Stimulated activated CD8-positive, alpha-beta memory T cell treated with anti-CD3 and anti-CD28 coated beads, Interleukin-7, amount 100 ng/mL, for 4 hours (primary cell): ENCODE measurements at regions not wholly inside any gene's neighbourhood (a gene's known extent, or its start where the extent isn't known, plus 50 kb on each side); places are given as distances from the start of the nearest gene placed in this dataset.

Source experiments
- DNase-seq, 2 donors: peaks; one replicate each; pipeline ENCODE4 v3.0.0-alpha.2; 2020; ENCODE audit warnings: low read depth in 2 of 2

DNA sequence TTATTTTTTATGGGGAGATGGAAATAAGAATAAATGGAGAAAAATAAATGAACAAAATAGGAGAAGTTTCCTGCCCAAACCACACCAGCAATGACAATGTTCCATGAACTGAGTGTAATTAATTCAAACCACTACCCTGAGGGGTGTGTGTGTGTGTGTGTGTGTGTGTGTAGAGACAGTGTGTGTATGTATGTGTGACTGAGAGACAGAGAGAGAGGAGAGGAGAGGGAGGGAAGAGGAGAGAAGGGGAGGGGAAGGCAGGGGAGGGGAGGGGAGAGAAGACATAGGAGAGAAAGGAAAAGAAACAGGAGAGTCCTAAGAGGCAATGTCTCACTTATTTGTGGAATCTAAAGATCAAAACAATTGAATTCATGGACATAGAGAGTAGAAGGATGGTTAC, 65.0 kb upstream of the POU2AF1 start:
- no peak for DNase-seq

DNA sequence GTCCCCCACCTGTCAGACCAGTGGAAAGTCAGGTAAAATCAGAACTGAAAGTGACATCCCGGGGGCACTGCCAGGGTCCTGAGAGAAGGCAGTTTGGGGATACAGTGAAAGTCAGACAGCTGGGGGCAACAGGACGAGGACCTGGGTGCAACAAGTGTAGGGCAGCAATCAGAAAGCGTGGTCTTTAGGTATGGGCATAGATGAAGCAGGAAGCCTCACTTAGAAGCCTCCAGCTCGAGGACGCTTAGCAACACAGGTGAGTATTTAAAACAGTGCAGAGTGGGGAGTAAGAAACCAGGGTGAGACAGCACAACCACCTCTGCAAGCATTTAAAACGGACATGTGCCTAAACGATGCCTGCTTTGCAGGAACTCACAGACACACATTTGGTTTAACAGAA, 64.6 kb upstream of the POU2AF1 start:
- DNase-seq: no peak

DNA sequence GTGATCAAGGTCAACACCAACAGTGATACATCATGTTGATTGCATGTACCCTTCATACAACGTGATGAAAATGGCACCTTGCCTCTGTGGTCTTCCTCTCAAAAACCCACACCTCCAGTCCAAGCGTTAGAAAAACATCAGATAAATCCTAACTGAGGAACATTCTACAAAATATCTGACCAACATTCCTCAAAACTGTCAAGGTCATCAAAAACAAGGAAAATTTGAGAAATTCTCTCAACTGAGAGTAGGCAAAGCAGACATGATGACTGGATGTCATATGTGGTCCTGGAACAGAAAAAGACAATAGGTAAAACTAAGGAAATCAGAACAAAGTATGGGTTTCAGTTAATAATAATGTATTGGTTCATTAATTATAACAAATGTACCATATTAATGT, 64.0 kb upstream of the POU2AF1 start:
- DNase-seq: no peak

GRCh38 chr11:111441443-111441842, 62.4 kb upstream of the POU2AF1 start:
- DNase-seq: no peak

DNA sequence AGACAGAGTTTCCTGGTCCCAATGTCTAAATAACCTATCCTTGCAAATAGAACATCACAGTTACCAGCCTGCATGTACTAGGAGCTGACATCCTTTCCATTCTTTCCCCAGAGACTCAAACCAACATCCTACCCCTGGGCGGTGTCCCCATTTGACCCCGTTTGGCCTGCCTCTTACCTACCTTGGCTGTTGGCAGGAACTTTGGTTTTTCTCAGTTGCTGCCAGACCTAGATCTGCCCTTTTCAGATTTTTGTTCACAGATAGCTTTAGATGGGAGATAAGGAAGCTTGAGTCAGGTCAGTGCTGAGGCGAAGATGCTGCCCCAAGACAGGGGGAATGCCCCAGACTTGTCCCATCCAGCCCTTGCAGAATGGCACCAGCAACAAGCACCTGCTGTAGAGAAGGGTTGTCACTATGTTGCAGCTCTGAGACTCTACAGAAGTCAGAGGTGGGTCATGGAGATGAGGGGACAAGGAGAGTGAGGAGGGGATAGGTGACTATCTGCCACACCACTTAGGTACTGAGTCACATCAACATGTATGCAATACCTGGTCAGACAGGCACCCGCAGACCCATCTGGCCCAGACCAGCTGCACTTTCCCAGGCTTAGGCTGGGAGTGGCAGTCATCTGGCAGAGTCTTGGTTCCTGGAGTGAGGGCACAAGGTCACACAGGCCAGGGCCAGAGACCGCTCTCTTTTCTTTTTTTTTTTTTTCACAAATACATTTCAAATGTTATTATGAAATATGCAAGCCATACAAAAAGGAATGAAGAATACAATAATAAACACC, 61.5 kb upstream of the POU2AF1 start:
- DNase-seq: no peak

GRCh38 chr11:111439901-111440300, 60.8 kb upstream of the POU2AF1 start:
- no peak for DNase-seq

GRCh38 chr11:111438846-111439520, 59.9 kb upstream of the POU2AF1 start:
- DNase-seq: no peak

DNA sequence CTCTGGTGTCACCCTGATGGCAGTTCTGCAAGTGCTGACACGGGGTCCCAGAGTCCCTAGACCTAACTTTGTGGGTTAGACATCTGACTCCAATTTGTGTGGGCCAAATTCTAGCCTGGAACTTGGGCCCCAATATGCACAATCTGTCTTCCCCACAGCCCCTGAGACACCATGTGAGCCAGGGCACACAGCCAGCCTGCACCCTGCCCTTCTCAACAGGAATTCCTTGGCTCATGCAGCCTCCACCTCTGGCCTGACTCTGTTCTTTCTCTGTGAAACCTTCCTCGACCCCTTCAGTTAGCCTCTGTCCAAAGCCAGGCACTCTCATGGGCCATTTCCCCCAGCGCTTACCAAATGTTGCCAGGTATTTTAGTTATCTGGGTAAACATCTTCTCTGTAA, 59.1 kb upstream of the POU2AF1 start:
- DNase-seq: no peak

GRCh38 chr11:111435046-111435698, 56.1 kb upstream of the POU2AF1 start:
- no peak for DNase-seq

DNA sequence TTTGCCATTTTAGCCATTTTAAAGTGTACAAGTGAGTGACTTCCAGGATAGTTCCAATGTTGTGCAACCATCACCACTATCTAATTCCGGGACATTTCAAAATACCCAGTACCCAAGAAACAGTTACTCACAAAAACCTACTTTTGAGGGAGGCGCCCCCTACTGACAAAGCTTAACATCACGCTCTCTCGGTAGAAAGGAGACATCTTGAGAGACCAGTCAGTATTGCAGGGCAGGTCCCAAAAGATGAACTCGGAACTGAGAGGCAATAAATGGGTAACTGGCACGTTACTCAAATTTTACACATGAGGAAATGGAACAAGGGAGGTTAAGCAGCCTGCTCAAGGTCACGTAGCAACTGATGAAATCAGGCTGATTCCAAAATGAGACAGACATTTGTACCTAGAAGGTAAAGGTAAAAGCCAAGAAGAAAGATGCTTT, 50.0 kb upstream of the POU2AF1 start:
- DNase-seq: peak; percentile 8 to 26
